ENCODE measurements at regions not wholly inside any gene's neighbourhood (a gene's known extent, or its start where the extent isn't known, plus 50 kb on each side); places are given as distances from the start of the nearest gene placed in this dataset.
"Not testable (repeated sequence)": the region's sequence is repeated elsewhere in the genome, so short reads cannot be mapped to it uniquely, and the experiment has no call there.

DNA sequence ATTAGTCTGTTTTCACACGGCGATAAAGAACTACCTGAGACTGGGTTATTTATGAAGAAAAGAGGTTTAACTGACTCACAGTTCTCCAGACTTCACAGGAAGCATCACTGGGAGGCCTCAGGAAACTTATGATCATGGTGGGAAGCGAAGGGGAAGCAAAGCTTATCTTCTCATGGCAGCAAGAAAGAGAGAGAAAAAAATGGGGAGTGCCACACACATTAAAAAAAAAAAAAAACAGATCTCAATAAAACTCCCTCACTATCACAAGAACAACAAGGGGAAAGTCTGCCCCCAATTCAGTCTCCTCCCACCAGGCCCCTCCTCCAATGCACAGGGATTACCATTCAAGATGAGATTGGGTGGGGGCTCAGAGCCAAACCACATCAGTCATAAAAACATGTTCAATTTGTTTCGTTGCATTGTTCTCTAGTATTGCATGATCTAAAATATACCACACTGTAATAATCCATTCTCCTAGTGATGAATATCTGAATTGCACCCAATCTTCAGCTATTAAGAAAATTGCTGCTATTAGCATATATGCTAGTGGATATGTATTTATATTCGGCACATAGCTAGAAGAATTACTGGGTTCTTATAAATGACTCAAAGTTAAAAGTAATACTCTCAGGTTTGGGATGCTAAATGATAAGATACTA lies 328.9 kb upstream of the KCND2 start:
- no peak for TF ChIP-seq CTCF (conservative IDR thresholded peaks at IDR 0.05; ENCODE audit: control insufficient read depth, insufficient read depth, low read depth, low read length)
- DNase-seq (ENCODE audit: low read depth), result peak; percentile 6
- no peak overlapping the region for H3K4me3 ChIP-seq (ENCODE audit: control insufficient read depth, low read depth, low read length)

GRCh38 chr7:119944601-119944972 lies 328.4 kb upstream of the KCND2 start:
- TF ChIP-seq CTCF (conservative IDR thresholded peaks at IDR 0.05; ENCODE audit: control insufficient read depth, insufficient read depth, low read depth, low read length), result no peak
- DNase-seq (ENCODE audit: low read depth), result no peak
- H3K4me3 ChIP-seq (ENCODE audit: control insufficient read depth, low read depth, low read length), result no peak overlapping the region

DNA sequence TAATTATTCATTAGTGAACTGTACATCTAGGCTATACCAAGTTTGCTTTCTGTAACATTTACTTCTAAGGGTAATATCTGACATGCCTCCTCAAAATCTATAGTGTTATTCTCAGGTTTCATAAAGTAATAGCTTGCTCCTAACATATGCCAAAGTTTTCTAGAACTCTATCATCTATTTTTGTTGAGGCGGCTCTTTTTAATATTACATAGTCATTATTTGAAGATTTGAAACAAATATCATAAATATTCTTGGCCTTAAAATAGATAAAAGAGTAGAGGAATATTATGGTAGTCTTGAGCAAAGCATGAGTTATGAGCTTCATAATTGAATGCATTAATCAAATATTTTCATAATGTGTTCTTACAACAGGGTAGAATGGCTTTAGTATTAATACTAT lies 327.2 kb upstream of the KCND2 start:
- DNase-seq (ENCODE audit: low read depth), result no peak
- H3K4me3 ChIP-seq (ENCODE audit: control insufficient read depth, low read depth, low read length), result no peak overlapping the region
- no peak for TF ChIP-seq CTCF (conservative IDR thresholded peaks at IDR 0.05; ENCODE audit: control insufficient read depth, insufficient read depth, low read depth, low read length)

GRCh38 chr7:119949053-119949452 lies 323.9 kb upstream of the KCND2 start:
- no peak for TF ChIP-seq CTCF (conservative IDR thresholded peaks at IDR 0.05; ENCODE audit: control insufficient read depth, insufficient read depth, low read depth, low read length)
- no peak for DNase-seq (ENCODE audit: low read depth)
- H3K4me3 ChIP-seq (ENCODE audit: control insufficient read depth, low read depth, low read length), result no peak overlapping the region

DNA sequence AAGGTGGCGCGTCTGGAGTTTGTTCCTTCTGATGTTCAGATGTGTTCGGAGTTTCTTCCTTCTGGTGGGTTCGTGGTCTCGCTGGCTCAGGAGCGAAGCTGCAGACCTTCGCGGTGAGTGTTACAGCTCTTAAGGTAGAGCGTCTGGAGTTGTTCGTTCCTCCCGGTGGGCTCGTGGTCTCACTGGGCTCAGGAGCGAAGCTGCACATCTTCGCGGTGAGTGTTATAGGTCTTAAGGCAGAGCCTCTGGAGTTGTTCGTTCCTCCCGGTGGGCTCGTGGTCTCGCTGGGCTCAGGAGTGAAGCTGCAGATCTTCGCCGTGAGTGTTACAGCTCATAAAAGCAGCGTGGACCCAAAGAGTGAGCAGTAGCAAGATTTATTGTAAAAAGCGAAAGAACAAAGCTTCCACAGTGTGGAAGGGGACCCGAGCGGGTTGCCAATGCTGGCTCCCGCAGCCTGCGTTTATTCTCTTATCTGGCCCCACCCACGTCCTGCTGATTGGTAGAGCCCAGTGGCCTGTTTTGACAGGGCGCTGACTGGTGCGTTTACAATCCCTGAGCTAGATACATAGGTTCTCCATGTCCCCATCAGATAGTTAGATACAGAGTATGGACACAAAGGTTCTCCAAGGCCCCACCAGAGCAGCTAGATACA lies 322.5 kb upstream of the KCND2 start:
- H3K4me3 ChIP-seq (ENCODE audit: control insufficient read depth, low read depth, low read length); DNase-seq (ENCODE audit: low read depth): not testable (repeated sequence)

DNA sequence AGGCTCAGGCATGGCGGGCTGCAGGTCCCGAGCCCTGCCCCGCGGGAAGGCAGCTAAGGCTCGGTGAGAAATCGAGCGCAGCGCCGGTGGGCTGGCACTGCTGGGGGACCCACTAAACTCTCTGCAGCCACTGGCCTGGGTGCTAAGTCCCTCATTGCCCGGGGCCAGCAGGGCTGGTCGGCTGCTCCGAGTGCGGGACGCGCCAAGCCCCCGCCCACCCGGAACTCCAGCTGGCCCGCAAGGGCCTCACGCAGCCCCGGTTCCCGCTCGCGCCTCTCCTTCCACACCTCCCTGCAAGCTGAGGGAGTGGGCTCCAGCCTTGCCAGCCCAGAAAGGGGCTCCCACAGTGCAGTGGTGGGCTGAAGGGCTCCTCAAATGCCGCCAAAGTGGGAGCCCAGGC lies 321.4 kb upstream of the KCND2 start:
- DNase-seq (ENCODE audit: low read depth); H3K4me3 ChIP-seq (ENCODE audit: control insufficient read depth, low read depth, low read length): not testable (repeated sequence)

- no peak for TF ChIP-seq CTCF (conservative IDR thresholded peaks at IDR 0.05; ENCODE audit: control insufficient read depth, insufficient read depth, low read depth, low read length)
- H3K4me3 ChIP-seq (ENCODE audit: control insufficient read depth, low read depth, low read length), result no peak overlapping the region
- DNase-seq (ENCODE audit: low read depth), result no peak
Measured at GRCh38 chr7:119957335-119957734, 315.6 kb upstream of the KCND2 start.

DNA sequence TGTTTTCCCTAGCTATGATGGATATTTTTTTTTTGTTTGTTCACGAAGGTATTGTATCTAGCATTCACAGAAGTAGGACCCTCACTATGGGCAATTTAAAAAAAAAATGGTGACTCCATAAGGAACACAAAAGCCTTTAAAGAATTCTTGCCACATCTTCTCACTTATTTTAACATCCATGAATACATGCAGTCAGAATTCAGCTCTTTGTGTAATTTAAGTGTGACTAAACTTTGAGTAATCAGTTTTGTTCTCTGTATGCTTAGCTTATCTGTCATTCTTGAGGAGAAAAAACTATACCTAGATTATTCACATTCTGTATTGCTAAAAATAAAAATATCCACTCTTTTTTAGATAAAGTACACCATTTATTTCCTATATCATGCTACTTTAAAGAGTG lies 313.2 kb upstream of the KCND2 start:
- peak; percentile 82 for DNase-seq (ENCODE audit: low read depth)
- no peak for TF ChIP-seq CTCF (conservative IDR thresholded peaks at IDR 0.05; ENCODE audit: control insufficient read depth, insufficient read depth, low read depth, low read length)
- no peak overlapping the region for H3K4me3 ChIP-seq (ENCODE audit: control insufficient read depth, low read depth, low read length)

Measured in fibroblast of mammary gland (primary cell).